Liver (tissue), 3 donors: ENCODE measurements at regions not wholly inside any gene's neighbourhood (a gene's known extent, or its start where the extent isn't known, plus 50 kb on each side); places are given as distances from the start of the nearest gene placed in this dataset.

ENCODE experiments used
- CTCF ChIP-seq: fragments of 150-350 bp; IDR thresholded peaks from 2 replicates; pipeline ENCODE4 v1.5.1; 2017; ENCODE audit warnings: improper control_type of control experiment, low read depth, low read length; ENCODE audit not compliant: missing input control
- YY1 ChIP-seq: IDR thresholded peaks from 2 replicates; pipeline ENCODE4 v1.6.1; 2016; ENCODE audit warnings: antibody characterized with exemption, mild to moderate bottlenecking
- TF ChIP-seq, protein P1 (sequence below): IDR thresholded peaks from 2 replicates; pipeline ENCODE4 v1.6.1; 2016; ENCODE audit warnings: antibody characterized with exemption
- TF ChIP-seq, protein P2 (sequence below): IDR thresholded peaks from 2 replicates; pipeline ENCODE4 v1.6.1; 2016; ENCODE audit warnings: antibody characterized with exemption
- donor health status: healthy.
- donor health status: healthy.

DNA sequence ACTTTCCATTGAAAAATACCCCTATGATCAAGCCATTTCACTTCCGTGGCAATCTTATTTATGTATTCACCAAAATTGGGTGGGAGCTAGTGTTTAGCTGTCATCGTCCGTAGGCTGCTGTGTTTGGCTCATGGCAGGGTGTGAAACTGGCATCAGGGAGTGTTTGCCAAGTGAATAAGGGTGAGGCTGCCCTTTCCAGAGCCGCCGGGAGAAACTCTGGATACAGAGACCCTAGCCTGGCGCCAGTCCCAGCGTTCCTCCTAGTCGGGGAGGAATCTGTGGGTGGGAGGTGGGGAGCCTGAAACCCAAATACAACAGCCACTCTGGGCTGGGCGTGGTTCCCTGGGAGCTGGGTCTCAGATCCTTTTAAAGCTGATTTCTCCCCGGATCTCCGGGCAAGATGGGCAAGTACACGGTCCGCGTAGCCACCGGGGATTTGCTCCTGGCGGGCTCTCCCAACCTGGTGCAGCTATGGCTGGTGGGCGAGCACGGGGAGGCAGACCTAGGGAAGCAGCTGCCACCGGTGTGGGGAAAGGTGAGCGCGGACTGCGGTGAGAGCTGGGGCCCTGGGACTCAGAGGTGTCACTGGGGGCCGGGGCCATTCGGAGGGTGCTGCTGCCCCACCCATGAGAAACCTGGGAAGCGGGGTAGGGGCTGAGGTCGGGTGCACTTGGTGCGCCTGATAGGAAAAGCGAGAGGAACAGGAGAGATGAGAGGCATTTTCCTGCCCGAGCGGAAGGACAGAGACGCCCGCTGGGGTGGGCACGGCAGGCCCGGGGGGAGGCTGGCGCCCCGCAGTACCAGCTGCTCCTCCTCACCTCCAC lies 62.1 kb upstream of the TEKT1 start:
- no peak for TF ChIP-seq CTCF
- TF ChIP-seq, protein P1, sequence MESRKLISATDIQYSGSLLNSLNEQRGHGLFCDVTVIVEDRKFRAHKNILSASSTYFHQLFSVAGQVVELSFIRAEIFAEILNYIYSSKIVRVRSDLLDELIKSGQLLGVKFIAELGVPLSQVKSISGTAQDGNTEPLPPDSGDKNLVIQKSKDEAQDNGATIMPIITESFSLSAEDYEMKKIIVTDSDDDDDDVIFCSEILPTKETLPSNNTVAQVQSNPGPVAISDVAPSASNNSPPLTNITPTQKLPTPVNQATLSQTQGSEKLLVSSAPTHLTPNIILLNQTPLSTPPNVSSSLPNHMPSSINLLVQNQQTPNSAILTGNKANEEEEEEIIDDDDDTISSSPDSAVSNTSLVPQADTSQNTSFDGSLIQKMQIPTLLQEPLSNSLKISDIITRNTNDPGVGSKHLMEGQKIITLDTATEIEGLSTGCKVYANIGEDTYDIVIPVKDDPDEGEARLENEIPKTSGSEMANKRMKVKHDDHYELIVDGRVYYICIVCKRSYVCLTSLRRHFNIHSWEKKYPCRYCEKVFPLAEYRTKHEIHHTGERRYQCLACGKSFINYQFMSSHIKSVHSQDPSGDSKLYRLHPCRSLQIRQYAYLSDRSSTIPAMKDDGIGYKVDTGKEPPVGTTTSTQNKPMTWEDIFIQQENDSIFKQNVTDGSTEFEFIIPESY: no peak
- TF ChIP-seq, protein P2, sequence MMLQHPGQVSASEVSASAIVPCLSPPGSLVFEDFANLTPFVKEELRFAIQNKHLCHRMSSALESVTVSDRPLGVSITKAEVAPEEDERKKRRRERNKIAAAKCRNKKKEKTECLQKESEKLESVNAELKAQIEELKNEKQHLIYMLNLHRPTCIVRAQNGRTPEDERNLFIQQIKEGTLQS: no peak
- TF ChIP-seq YY1: no peak
